ENCODE measurements at regions not wholly inside any gene's neighbourhood (a gene's known extent, or its start where the extent isn't known, plus 50 kb on each side); places are given as distances from the start of the nearest gene placed in this dataset.
A peak's percentile ranks its signal among the peaks of the same experiment; 100 is the strongest.

GRCh38 chr11:112835591-112836255 lies 125.5 kb upstream of the NCAM1 start:
- TF ChIP-seq EP300 (IDR thresholded peaks at IDR 0.05) (no peak), CTCF (IDR thresholded peaks at IDR 0.05) (no peak), POLR2A (IDR thresholded peaks at IDR 0.05) (no peak), POLR2AphosphoS5 (IDR thresholded peaks at IDR 0.05) (no peak)
- WGBS, 2 donors (ENCODE audit: low coverage in 1 of 2): 66 to 79% methylated on average over 5 to 6 of the region's 13 CpGs
- Histone ChIP-seq H3K9me3 (no peaks in the 10 kb centered on the region), H3K4me3 (no peak overlapping the region), H3K27me3 (no peaks in the 10 kb centered on the region), H3K27ac (no peak overlapping the region), H3K36me3 (no peaks in the 10 kb centered on the region), H3K4me1 (peaks cover 0 to 48% (median 0%) of the 10 kb centered on the region in 3 donors)
- no peak for ATAC-seq

- Histone ChIP-seq H3K9me3 (no peaks in the 10 kb centered on the region), H3K4me1 (peaks cover 0 to 48% (median 0%) of the 10 kb centered on the region in 3 donors), H3K4me3 (no peak overlapping the region), H3K27me3 (no peaks in the 10 kb centered on the region), H3K36me3 (no peaks in the 10 kb centered on the region), H3K27ac (no peak overlapping the region)
- WGBS, 2 donors (ENCODE audit: low coverage in 1 of 2): 90% methylated on average over 2 of the region's 9 CpGs; no CpG with 5 or more reads in 1 of the 2 donors
- no peak for TF ChIP-seq POLR2AphosphoS5 (IDR thresholded peaks at IDR 0.05)
- TF ChIP-seq EP300 (IDR thresholded peaks at IDR 0.05): no peak
- no peak for TF ChIP-seq CTCF (IDR thresholded peaks at IDR 0.05)
- TF ChIP-seq POLR2A (IDR thresholded peaks at IDR 0.05): no peak
- no peak for ATAC-seq
Observed at GRCh38 chr11:112836256-112836602, 125.0 kb upstream of the NCAM1 start.

- H3K27ac ChIP-seq: no peak overlapping the region
- no peak for ATAC-seq
- no peaks in the 10 kb centered on the region for H3K36me3 ChIP-seq
- peaks cover 0 to 48% (median 0%) of the 10 kb centered on the region in 3 donors for H3K4me1 ChIP-seq
- TF ChIP-seq CTCF (IDR thresholded peaks at IDR 0.05) (peak in 1 of 4 experiments; percentile 32), POLR2AphosphoS5 (IDR thresholded peaks at IDR 0.05) (no peak)
- WGBS, 2 donors (ENCODE audit: low coverage in 1 of 2): 60 to 83% methylated on average over 1 to 4 of the region's 8 CpGs
- no peaks in the 10 kb centered on the region for H3K9me3 ChIP-seq
- no peak overlapping the region for H3K4me3 ChIP-seq
- H3K27me3 ChIP-seq: no peaks in the 10 kb centered on the region
Observed at GRCh38 chr11:112837162-112837826, 123.9 kb upstream of the NCAM1 start.

- Histone ChIP-seq H3K27ac (no peak overlapping the region), H3K4me1 (peaks cover 0 to 42% (median 0%) of the 10 kb centered on the region in 3 donors), H3K4me3 (no peak overlapping the region), H3K36me3 (no peaks in the 10 kb centered on the region), H3K9me3 (no peaks in the 10 kb centered on the region), H3K27me3 (no peaks in the 10 kb centered on the region)
- WGBS, 2 donors (ENCODE audit: low coverage in 1 of 2): 85% methylated on average over 3 of the region's 3 CpGs; no CpG with 5 or more reads in 1 of the 2 donors
- no peak for ATAC-seq
- TF ChIP-seq CTCF (IDR thresholded peaks at IDR 0.05): no peak
- TF ChIP-seq POLR2AphosphoS5 (IDR thresholded peaks at IDR 0.05): no peak
- no peak for TF ChIP-seq EP300 (IDR thresholded peaks at IDR 0.05)
- TF ChIP-seq POLR2A (IDR thresholded peaks at IDR 0.05): no peak
Observed at GRCh38 chr11:112839051-112839450, 122.2 kb upstream of the NCAM1 start.

GRCh38 chr11:112841729-112842128 lies 119.5 kb upstream of the NCAM1 start:
- WGBS, 2 donors (ENCODE audit: low coverage in 1 of 2): 80% methylated on average over 2 of the region's 3 CpGs; no CpG with 5 or more reads in 1 of the 2 donors
- Histone ChIP-seq H3K4me1 (peaks cover 0 to 15% (median 0%) of the 10 kb centered on the region in 3 donors), H3K9me3 (no peaks in the 10 kb centered on the region), H3K27me3 (no peaks in the 10 kb centered on the region), H3K27ac (no peak overlapping the region), H3K4me3 (no peak overlapping the region), H3K36me3 (no peaks in the 10 kb centered on the region)
- TF ChIP-seq POLR2A (IDR thresholded peaks at IDR 0.05) (no peak), CTCF (IDR thresholded peaks at IDR 0.05) (no peak), EP300 (IDR thresholded peaks at IDR 0.05) (no peak), POLR2AphosphoS5 (IDR thresholded peaks at IDR 0.05) (no peak)
- ATAC-seq: no peak
